ENCODE measurements at regions not wholly inside any gene's neighbourhood (a gene's known extent, or its start where the extent isn't known, plus 50 kb on each side); places are given as distances from the start of the nearest gene placed in this dataset.

DNA sequence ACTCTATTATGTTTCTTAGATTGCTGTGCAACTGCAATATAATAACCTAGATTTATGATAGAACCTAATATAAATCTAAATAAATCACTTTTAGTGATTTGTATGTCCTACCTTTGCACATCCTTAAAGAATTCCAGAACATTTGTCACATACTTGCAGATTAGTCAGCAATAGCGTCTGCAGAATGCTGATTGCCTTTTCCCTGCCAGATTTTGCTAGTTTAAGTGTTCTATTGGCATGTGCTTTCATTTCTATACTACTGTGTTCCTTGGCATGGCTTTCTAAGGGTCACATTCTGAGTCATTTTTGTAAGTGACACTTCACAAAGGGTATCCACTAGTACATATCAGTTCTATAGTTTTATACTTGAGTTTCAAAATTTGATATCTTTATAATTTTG, 303.1 kb upstream of the GIMD1 start:
- TF ChIP-seq, protein P1, sequence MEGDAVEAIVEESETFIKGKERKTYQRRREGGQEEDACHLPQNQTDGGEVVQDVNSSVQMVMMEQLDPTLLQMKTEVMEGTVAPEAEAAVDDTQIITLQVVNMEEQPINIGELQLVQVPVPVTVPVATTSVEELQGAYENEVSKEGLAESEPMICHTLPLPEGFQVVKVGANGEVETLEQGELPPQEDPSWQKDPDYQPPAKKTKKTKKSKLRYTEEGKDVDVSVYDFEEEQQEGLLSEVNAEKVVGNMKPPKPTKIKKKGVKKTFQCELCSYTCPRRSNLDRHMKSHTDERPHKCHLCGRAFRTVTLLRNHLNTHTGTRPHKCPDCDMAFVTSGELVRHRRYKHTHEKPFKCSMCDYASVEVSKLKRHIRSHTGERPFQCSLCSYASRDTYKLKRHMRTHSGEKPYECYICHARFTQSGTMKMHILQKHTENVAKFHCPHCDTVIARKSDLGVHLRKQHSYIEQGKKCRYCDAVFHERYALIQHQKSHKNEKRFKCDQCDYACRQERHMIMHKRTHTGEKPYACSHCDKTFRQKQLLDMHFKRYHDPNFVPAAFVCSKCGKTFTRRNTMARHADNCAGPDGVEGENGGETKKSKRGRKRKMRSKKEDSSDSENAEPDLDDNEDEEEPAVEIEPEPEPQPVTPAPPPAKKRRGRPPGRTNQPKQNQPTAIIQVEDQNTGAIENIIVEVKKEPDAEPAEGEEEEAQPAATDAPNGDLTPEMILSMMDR (IDR thresholded peaks at IDR 0.05): no peak
- no peak for TF ChIP-seq EZH2 (IDR thresholded peaks at IDR 0.05; ENCODE audit: borderline replicate concordance, insufficient read depth, low read depth, low read length, poor library complexity, severe bottlenecking)

All from B cell (primary cell).